H9 (cell line): ENCODE measurements at regions not wholly inside any gene's neighbourhood (a gene's known extent, or its start where the extent isn't known, plus 50 kb on each side); places are given as distances from the start of the nearest gene placed in this dataset.

Experiments
- DNase-seq: peaks from one replicate; pipeline ENCODE4 v3.0.0-alpha.2; 2017
- H2AFZ ChIP-seq: one replicate; pipeline ENCODE4 v1.6.1; 2013; ENCODE audit warnings: mild to moderate bottlenecking, low read length, control low read depth, moderate library complexity
- H2AK5ac ChIP-seq: 2 replicates; pipeline ENCODE4 v1.6.1; 2013; ENCODE audit warnings: low read length, control low read depth, mixed read lengths; ENCODE audit not compliant: insufficient read length
- H2BK120ac ChIP-seq: one replicate; pipeline ENCODE4 v1.6.1; 2013; ENCODE audit warnings: low read depth, mild to moderate bottlenecking, low read length, control low read depth, inconsistent platforms; ENCODE audit not compliant: poor library complexity, severe bottlenecking
- H2BK12ac ChIP-seq: 2 replicates; pipeline ENCODE4 v1.6.1; 2013; ENCODE audit warnings: low read length, control low read depth, mixed read lengths, low read depth; ENCODE audit not compliant: insufficient read length
- H2BK15ac ChIP-seq: 2 replicates; pipeline ENCODE4 v1.6.1; 2013; ENCODE audit warnings: low read depth, low read length, control low read depth
- H2BK20ac ChIP-seq: one replicate; pipeline ENCODE4 v1.6.1; 2013; ENCODE audit warnings: low read depth, mild to moderate bottlenecking, low read length, control low read depth, inconsistent platforms; ENCODE audit not compliant: poor library complexity, severe bottlenecking
- H2BK5ac ChIP-seq: 2 replicates; pipeline ENCODE4 v1.6.1; 2013; ENCODE audit warnings: low read length, control low read depth, mixed read lengths; ENCODE audit not compliant: insufficient read length
- H3K14ac ChIP-seq: 2 replicates; pipeline ENCODE4 v1.6.1; 2013; ENCODE audit warnings: low read length, control low read depth; ENCODE audit not compliant: insufficient read depth
- H3K18ac ChIP-seq: 2 replicates; pipeline ENCODE4 v1.6.1; 2013; ENCODE audit warnings: low read depth, mild to moderate bottlenecking, mixed read lengths, low read length, control low read depth; ENCODE audit not compliant: insufficient read length
- H3K23ac ChIP-seq: 2 replicates; pipeline ENCODE4 v1.6.1; 2013; ENCODE audit warnings: low read length, control low read depth, mixed read lengths, low read depth; ENCODE audit not compliant: insufficient read length
- H3K23me2 ChIP-seq: 2 replicates; pipeline ENCODE4 v1.6.1; 2013; ENCODE audit warnings: low read depth, mild to moderate bottlenecking, mixed read lengths, low read length, control low read depth; ENCODE audit not compliant: insufficient read length, poor library complexity, severe bottlenecking
- H3K27ac ChIP-seq: 2 replicates; pipeline ENCODE4 v1.5.1; 2013; ENCODE audit warnings: low read length, control low read depth, mixed read lengths, low read depth; ENCODE audit not compliant: insufficient read length
- H3K27me3 ChIP-seq: 2 replicates; pipeline ENCODE4 v1.6.1; 2013; ENCODE audit warnings: low read length, control low read depth, inconsistent platforms; ENCODE audit not compliant: insufficient read depth
- H3K4ac ChIP-seq: 2 replicates; pipeline ENCODE4 v1.6.1; 2013; ENCODE audit warnings: low read depth, mild to moderate bottlenecking, control low read depth, inconsistent platforms, low read length, moderate library complexity
- H3K4me1 ChIP-seq: 2 replicates; pipeline ENCODE4 v1.6.1; 2013; ENCODE audit warnings: low read length, control low read depth, inconsistent platforms; ENCODE audit not compliant: insufficient read depth
- H3K4me2 ChIP-seq: 2 replicates; pipeline ENCODE4 v1.6.1; 2013; ENCODE audit warnings: low read length, control low read depth, mixed read lengths; ENCODE audit not compliant: insufficient read length, insufficient read depth
- H3K56ac ChIP-seq: 2 replicates; pipeline ENCODE4 v1.6.1; 2013; ENCODE audit warnings: low read depth, mild to moderate bottlenecking, mixed read lengths, low read length, control low read depth; ENCODE audit not compliant: insufficient read length
- H3K79me1 ChIP-seq: 2 replicates; pipeline ENCODE4 v1.6.1; 2013; ENCODE audit warnings: low read depth, mild to moderate bottlenecking, moderate library complexity, low read length, control low read depth, inconsistent platforms; ENCODE audit not compliant: insufficient read depth, poor library complexity, severe bottlenecking
- H3K79me2 ChIP-seq: 2 replicates; pipeline ENCODE4 v1.6.1; 2013; ENCODE audit warnings: low read length, control low read depth, inconsistent platforms; ENCODE audit not compliant: insufficient read depth
- H3K9ac ChIP-seq: 2 replicates; pipeline ENCODE4 v1.6.1; 2013; ENCODE audit warnings: low read length, control low read depth, mixed read lengths; ENCODE audit not compliant: insufficient read length; ENCODE audit errors: extremely low read depth
- H3K9me3 ChIP-seq: one replicate; pipeline ENCODE4 v1.6.1; 2013; ENCODE audit warnings: low read depth, low read length, inconsistent platforms; ENCODE audit not compliant: control insufficient read depth
- H3T11ph ChIP-seq: one replicate; pipeline ENCODE4 v1.6.1; 2013; ENCODE audit warnings: mild to moderate bottlenecking, low read length, control low read depth, inconsistent platforms
- H4K20me1 ChIP-seq: one replicate; pipeline ENCODE4 v1.6.1; 2013; ENCODE audit not compliant: control insufficient read depth, insufficient read length, insufficient read depth
- H4K5ac ChIP-seq: 2 replicates; pipeline ENCODE4 v1.6.1; 2013; ENCODE audit warnings: low read depth, mild to moderate bottlenecking, mixed read lengths, low read length, control low read depth; ENCODE audit not compliant: insufficient read length
- H4K8ac ChIP-seq: replicated peaks from 2 replicates; pipeline ENCODE4 v1.6.1; 2013; ENCODE audit warnings: low read length, control low read depth, mixed read lengths, low read depth; ENCODE audit not compliant: insufficient read length
- H4K91ac ChIP-seq: 2 replicates; pipeline ENCODE4 v1.6.1; 2013; ENCODE audit warnings: low read depth, mild to moderate bottlenecking, moderate library complexity, mixed read lengths, low read length, control low read depth; ENCODE audit not compliant: insufficient read length
- H3K27ac Mint-ChIP-seq, 3 experiments: 2 replicates in 2 of 3; 3 replicates in 1 of 3; pipeline ENCODE4 v1.8.0; 2020 to 2021; ENCODE audit warnings: mixed read lengths in 3 of 3, mild to moderate bottlenecking in 1 of 3, moderate library complexity in 1 of 3
- H3K27me3 Mint-ChIP-seq: 2 replicates; pipeline ENCODE4 v1.8.0; 2021; ENCODE audit warnings: low read depth, mild to moderate bottlenecking, moderate library complexity, mixed read lengths
- H3K36me3 Mint-ChIP-seq, 3 experiments: 2 replicates in 2 of 3; 3 replicates in 1 of 3; pipeline ENCODE4 v1.8.0; 2020 to 2021; ENCODE audit warnings: low read depth in 3 of 3, mixed read lengths in 3 of 3; ENCODE audit not compliant: insufficient read depth in 1 of 3
- H3K4me1 Mint-ChIP-seq, 2 experiments: 2 replicates each; pipeline ENCODE4 v1.8.0; 2020; ENCODE audit warnings: mixed read lengths in 2 of 2
- H3K4me3 Mint-ChIP-seq, 2 experiments: 2 replicates in 1 of 2; 3 replicates in 1 of 2; pipeline ENCODE4 v1.8.0; 2020 to 2021; ENCODE audit warnings: mild to moderate bottlenecking in 2 of 2, mixed read lengths in 2 of 2, moderate library complexity in 1 of 2
- H3K9me3 Mint-ChIP-seq, 2 experiments: 2 replicates in 1 of 2; 3 replicates in 1 of 2; pipeline ENCODE4 v1.8.0; 2020; ENCODE audit warnings: mild to moderate bottlenecking in 2 of 2, mixed read lengths in 2 of 2, moderate library complexity in 1 of 2
- WGBS: extraction: QIAGEN DNeasy Blood & Tissue Kit; methylation state at CpG from one replicate; pipeline ENCODE4 v1.1.7; 2013; ENCODE audit warnings: missing lambda C conversion rate, low lambda C conversion rate, mixed read lengths; ENCODE audit not compliant: insufficient read length; ENCODE audit errors: extremely low coverage; 5-methylcytosine and 5-hydroxymethylcytosine counted together
- TF ChIP-seq, protein P1 (sequence below): fragments of 200-600 bp; sonication (generic); conservative IDR thresholded peaks from 3 replicates; pipeline ENCODE4 v1.8.0; 2021; ENCODE audit warnings: antibody characterized with exemption, mild to moderate bottlenecking

- Histone ChIP-seq H2BK12ac (no peak overlapping the region), H3K56ac (no peak overlapping the region), H4K20me1 (no peaks in the 10 kb centered on the region), H3K9me3 (peaks cover 10% of the 10 kb centered on the region), H3K23me2 (no peaks in the 10 kb centered on the region), H4K5ac (no peak overlapping the region), H3K27me3 (no peaks in the 10 kb centered on the region), H2BK20ac (no peak overlapping the region), H3K4me2 (no peak overlapping the region), H2BK15ac (no peak overlapping the region), H3K18ac (no peak overlapping the region), H3K4me1 (0 out of 2 replicates have a peak, but pooled peaks cover 2% of the 10 kb centered on the region), H3K79me2 (no peaks in the 10 kb centered on the region), H3K23ac (no peak overlapping the region), H4K91ac (no peak overlapping the region), H3K9ac (no peak overlapping the region), H2BK120ac (no peak overlapping the region), H3T11ph (no peak overlapping the region), H3K79me1 (no peaks in the 10 kb centered on the region), H3K14ac (no peak overlapping the region), H2AK5ac (no peak overlapping the region), H2BK5ac (no peak overlapping the region), H2AFZ (no peak overlapping the region), H4K8ac (no peak overlapping the region), H3K27ac (no peak overlapping the region), H3K4ac (no peak overlapping the region)
- Mint-ChIP-seq H3K4me1 (peaks cover 26 to 27% of the 10 kb centered on the region in 2 experiments), H3K9me3 (peaks cover 14 to 21% of the 10 kb centered on the region in 2 experiments), H3K4me3 (no peak overlapping the region), H3K27ac (no peak overlapping the region), H3K36me3 (peaks cover 10 to 22% (median 15%) of the 10 kb centered on the region in 3 experiments), H3K27me3 (peaks cover 4% of the 10 kb centered on the region)
- no CpG with 5 or more reads among the region's 1 CpG for WGBS
- TF ChIP-seq, protein P1, sequence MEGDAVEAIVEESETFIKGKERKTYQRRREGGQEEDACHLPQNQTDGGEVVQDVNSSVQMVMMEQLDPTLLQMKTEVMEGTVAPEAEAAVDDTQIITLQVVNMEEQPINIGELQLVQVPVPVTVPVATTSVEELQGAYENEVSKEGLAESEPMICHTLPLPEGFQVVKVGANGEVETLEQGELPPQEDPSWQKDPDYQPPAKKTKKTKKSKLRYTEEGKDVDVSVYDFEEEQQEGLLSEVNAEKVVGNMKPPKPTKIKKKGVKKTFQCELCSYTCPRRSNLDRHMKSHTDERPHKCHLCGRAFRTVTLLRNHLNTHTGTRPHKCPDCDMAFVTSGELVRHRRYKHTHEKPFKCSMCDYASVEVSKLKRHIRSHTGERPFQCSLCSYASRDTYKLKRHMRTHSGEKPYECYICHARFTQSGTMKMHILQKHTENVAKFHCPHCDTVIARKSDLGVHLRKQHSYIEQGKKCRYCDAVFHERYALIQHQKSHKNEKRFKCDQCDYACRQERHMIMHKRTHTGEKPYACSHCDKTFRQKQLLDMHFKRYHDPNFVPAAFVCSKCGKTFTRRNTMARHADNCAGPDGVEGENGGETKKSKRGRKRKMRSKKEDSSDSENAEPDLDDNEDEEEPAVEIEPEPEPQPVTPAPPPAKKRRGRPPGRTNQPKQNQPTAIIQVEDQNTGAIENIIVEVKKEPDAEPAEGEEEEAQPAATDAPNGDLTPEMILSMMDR = no peak
- no peak for DNase-seq
These were observed 182.3 kb upstream of the FN1 start for GRCh38 chr2:215618145-215618544.
